AG08396 (cell line): ENCODE measurements at regions not wholly inside any gene's neighbourhood (a gene's known extent, or its start where the extent isn't known, plus 50 kb on each side); places are given as distances from the start of the nearest gene placed in this dataset.
"Not testable (repeated sequence)": the region's sequence is repeated elsewhere in the genome, so short reads cannot be mapped to it uniquely, and the experiment has no call there.

Experiments used
- DNase-seq: peaks from one replicate; pipeline ENCODE4 v3.0.0; 2012; ENCODE audit warnings: low spot score, mixed read lengths

DNA sequence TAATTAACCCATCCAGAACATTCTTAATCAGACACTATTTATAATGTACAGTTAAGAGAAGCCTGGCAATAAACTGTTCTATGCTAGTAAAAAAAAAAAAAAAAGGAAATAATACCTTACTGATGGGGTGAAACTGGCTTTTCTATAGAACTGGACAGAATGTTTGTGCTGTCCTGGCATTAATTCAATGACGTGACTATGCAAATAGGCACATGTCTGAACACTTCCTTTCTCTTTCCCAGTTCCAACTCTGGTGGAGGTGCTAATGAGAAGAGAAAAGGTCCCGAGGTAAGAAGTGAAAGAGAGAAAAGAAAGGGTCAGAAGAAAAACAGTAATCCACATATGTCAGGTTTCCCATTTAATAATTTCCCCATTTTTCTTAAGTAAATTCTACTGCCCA is 508.4 kb downstream of the ZEB2 start:
- DNase-seq, result no peak

- DNase-seq, result no peak
Measured at GRCh38 chr2:144011098-144011497, 508.8 kb downstream of the ZEB2 start.

GRCh38 chr2:144010096-144010836 is 509.7 kb downstream of the ZEB2 start:
- DNase-seq, result no peak

DNA sequence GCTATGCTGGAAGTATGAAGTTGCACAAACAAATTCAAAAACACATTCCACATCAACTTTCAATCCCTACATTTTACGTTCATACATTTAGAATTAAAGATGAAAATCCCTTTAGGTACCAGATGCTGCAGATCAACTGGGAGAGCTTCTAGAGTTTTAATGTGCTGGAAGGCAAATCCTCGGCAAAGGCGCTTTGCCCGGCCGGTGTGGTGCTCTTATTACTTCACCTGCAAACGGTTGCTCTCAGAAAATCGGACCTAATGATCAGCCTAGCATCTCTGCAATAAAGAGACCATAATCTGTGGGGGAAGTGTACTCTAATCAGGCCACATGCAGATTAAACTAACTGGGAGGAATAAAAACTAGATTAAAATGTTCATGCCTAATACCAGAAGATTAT is 513.8 kb downstream of the ZEB2 start:
- DNase-seq, result no peak

GRCh38 chr2:144004742-144005141 is 515.2 kb downstream of the ZEB2 start:
- DNase-seq, result no peak

DNA sequence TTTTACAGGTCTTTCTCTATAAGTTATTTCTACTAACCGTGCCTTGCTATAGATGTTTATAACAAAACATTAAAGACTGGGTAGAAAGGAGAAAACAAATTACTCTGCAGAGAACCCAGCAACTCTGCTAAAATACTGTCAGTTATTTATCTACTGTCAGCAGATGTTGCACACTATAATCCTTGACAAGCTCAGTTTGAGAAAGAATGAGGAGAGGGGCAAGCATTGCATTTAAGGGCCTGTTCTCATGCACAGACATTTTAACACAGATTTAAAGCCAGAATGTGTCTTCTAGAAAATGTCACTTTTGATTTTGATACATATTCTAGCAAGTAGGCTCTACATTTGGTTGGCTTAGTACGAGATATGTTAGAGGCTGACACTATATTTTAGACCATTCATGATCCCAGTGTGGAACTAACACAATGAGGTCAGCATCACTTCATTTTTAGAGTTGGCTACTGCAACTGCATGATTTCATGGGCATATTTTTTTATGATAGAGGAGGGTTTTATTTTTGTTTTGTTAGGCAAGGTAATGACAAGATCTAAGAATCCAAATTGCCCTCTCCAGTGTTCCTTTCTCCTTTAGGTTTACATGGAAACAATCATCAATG is 516.4 kb downstream of the ZEB2 start:
- DNase-seq, result no peak

- DNase-seq, result no peak
Measured at GRCh38 chr2:143996974-143997373, 522.9 kb downstream of the ZEB2 start.

DNA sequence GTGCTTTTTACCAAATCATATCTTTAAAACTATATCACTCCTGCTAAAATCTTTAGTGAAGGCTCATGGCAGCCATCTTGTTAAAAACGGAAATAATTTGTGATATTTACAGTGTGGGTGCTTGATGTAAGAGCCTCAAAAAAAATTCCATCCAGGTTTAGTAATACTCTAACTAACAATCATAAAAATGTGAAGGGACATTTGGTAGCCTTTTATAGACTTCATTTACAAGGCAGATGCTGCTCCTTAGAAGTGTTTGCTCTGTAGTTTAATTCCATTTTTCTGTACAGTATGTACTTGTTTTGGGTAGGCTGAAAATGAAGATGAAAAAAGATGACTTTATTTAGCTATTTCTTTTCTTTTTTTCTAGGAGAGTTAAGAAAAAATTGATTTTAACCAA is 525.0 kb downstream of the ZEB2 start:
- DNase-seq, result no peak

GRCh38 chr2:143991596-143991995 is 528.3 kb downstream of the ZEB2 start:
- DNase-seq, result not testable (repeated sequence)

GRCh38 chr2:143988082-143988481 is 531.8 kb downstream of the ZEB2 start:
- no peak for DNase-seq

DNA sequence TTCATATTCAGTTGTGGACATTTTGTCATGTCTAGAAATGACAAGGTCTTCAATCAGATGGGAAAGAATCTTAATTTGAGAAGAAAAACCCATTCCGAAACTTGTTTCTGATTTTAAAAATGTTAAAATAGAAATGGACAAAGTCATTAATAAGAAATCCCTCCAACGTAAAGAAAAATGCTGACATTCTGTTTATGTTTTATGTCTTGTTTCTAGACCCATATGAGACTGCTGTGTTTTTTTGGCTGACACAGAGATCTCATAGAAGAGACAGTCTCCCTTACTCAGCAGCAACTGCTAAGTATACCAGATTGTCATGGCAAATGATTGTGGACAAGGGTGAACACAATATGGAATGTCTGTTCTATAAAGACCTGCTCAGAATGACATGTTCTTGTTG is 538.5 kb downstream of the ZEB2 start:
- DNase-seq, result no peak

DNA sequence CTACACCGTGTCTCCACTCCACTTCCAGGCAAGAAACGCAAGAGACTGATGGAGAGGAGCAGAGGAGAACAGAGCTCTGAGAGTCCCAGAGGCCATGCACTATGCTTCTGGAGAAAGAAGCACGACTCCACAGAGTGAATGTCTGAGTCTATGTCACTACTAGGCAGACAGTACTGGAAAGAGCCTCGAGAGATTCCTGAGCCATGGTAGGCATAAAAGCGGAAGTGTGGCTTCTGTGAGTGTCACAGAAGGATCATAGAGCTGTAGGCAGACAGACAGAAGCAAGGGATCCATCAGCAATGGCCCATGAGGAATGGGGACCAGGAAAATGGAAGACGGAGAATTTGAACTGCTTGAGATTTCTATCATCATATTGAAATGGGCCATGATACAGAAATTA is 542.6 kb downstream of the ZEB2 start:
- no peak for DNase-seq

DNA sequence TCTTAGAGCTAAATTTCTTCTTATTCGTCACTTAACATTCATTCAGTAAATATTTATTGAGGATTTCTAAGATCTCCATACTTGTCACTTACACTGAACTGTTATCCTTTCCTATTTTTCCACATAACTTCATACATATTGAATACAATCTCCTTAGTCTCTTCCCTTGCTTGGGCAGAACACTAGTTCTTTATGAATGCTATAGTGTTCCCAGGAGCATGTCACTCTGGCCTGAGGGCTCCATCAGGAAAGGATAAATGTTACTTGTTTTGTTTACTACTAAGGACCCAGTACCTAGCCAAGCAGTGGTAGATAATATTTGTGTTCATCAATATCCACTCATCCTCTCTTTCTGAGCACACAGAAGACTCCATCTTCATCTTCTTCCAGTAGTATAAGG is 544.7 kb downstream of the ZEB2 start:
- no peak for DNase-seq

- no peak for DNase-seq
Measured at GRCh38 chr2:143974262-143974661, 545.7 kb downstream of the ZEB2 start.

GRCh38 chr2:143968860-143969259 is 551.1 kb downstream of the ZEB2 start:
- no peak for DNase-seq

GRCh38 chr2:143968360-143968759 is 551.6 kb downstream of the ZEB2 start:
- no peak for DNase-seq

DNA sequence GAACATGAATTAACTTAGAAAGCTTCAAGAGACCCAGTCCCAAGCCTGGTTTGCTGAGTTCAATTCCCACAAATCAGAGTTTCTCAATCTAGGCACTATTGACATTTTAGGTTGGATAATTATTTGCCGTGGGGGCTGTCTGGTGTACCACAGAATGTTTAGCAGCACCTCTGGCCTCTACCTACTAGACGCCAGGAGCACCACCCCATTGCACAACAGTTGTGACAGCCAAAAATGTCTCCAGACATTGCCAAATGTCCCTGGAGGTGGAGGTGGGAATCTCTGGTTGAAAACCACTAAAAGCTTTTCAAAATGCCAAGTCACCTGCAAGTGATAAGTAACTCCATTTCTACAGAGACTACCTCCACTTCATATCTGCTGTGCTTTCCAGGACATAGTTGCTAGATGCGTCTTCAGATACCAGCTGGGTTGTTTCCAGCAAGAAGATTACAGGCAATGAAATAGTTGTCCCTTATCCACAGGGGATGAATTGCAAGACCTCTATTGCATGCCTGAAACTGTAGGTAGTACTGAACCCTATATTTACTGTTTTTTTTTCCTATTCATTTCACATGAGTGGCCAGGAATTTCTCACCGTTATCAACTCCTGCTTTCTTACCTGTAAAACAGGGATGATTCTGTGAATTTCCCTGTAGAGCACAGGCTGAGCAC is 554.3 kb downstream of the ZEB2 start:
- no peak for DNase-seq

DNA sequence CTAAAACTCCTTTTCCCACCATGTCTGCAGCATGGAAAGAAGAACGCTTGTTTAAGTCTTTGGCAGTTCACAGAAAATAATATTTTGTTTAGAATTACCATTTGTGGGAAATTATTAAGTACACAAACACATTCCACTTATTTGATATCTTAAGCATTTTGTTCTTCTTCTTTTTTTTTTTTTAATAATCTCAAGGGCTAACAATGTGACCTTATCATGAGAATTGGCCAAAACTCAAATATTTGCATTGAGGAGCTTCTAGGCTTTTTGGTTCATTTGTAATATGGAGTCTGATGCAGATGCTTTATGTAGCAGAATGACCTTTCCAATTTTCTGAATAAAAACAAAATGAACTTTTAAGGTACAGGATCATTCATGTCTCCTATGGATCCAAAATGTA is 555.0 kb downstream of the ZEB2 start:
- no peak for DNase-seq

DNA sequence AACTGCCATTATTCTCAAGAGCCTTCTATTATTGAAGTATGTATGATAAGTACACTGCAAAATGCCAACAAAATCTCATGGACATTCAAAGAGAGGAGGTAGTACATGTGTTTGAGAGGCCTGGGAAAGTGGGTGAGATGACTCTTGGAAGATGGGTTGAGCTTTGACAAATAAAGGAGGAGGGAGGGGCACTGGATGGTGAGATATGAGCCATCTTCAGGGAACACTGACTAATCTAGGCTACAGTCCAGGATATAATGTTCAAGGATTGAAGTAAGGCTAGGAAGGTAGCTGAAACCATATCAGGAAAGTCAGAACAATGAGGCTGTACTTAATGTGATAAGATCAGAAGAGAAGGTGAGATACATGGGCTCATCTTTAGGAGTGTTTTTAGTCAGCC is 559.7 kb downstream of the ZEB2 start:
- no peak for DNase-seq

- DNase-seq, result no peak
Measured at GRCh38 chr2:143957321-143957720, 562.6 kb downstream of the ZEB2 start.

DNA sequence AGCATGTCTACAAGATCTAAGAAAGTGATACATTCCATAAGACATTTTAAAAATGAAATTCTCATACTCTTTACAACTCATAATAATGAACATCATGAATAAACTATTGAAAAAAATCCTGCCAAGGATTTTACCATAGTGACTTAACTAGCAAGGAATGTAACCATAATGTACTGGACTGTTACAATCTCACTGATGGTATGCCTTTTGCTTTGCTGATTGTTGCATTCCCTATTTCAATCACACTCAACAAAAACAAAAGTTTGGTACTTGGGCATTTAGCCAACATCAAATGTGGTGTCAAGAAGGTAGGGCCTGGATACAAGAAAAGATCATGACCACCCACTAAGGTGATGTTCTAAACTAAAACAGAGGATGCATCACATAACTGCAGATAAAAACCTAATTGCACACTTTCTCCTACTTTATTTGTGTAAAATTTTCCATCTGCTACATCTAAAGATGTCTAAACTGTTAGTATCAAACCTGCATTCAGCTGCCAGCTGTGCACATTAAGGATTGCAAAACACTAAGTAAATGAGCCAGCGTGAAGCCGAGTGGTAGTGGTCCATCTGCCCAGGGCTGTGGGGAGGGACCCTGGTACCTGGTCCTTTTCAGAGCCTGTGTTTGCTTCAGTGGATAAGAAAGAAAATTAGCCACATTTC is 564.4 kb downstream of the ZEB2 start:
- DNase-seq, result peak; percentile 29

DNA sequence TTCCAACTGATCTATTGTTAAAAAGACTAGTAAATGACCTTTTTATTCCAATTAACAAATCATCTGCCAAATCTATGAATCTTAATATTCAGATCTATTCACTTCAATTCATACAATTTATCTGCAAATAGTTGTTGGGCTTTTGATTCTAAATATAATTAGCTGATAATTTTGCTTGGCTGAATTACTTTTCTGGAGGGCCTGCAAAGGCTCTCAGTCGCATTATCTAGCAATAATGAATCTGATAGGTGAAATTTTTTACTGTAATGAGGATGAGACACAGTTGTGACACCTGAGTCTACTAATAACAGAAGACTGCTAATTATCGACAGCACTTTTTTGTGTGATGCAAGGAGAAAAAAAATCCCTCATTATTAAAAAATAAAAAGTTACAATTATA is 565.1 kb downstream of the ZEB2 start:
- no peak for DNase-seq

DNA sequence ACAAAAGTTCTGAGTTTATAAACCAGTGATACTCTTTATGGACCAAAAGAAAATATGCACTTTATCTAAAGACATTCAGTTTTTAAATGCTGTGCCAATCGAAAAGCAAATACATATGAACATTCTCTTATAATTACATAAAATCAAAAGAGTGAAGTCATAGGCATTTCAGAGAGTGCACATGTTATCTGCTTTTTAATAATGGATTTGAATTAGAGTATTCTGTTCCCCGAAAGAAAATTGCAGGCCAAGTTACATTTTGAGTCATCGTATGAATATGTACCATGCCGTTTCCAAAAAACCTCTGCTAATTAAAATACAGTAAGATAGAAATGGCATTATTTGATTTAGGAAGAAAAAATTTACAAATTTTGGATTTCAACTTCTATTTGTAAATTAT is 565.7 kb downstream of the ZEB2 start:
- DNase-seq, result no peak
